ENCODE measurements at regions not wholly inside any gene's neighbourhood (a gene's known extent, or its start where the extent isn't known, plus 50 kb on each side); places are given as distances from the start of the nearest gene placed in this dataset.

GRCh38 chr9:35540315-35540714 is 50.4 kb downstream of the RUSC2 start:
- no peak for DNase-seq

GRCh38 chr9:35546853-35547252 is 56.9 kb downstream of the RUSC2 start:
- DNase-seq: no peak

GRCh38 chr9:35547889-35548418 is 57.1 kb upstream of the TESK1 start:
- no peak for DNase-seq

GRCh38 chr9:35548571-35548970 is 56.5 kb upstream of the TESK1 start:
- DNase-seq: no peak

- no peak for DNase-seq
Measured at GRCh38 chr9:35549441-35549840, 55.6 kb upstream of the TESK1 start.

GRCh38 chr9:35552376-35552775 is 52.7 kb upstream of the TESK1 start:
- no peak for DNase-seq

GRCh38 chr9:35552837-35553236 is 52.2 kb upstream of the TESK1 start:
- DNase-seq: no peak

GRCh38 chr9:35553670-35554543 is 51.2 kb upstream of the TESK1 start:
- peak; percentile 51 for DNase-seq

- DNase-seq: no peak
Measured at GRCh38 chr9:35555246-35555701, 49.8 kb upstream of the TESK1 start.
